Heart right ventricle (tissue), 16 donors: ENCODE measurements at regions not wholly inside any gene's neighbourhood (a gene's known extent, or its start where the extent isn't known, plus 50 kb on each side); places are given as distances from the start of the nearest gene placed in this dataset.

Experiments used
- ATAC-seq, 8 donors: fragments of 200-7000 bp; cut with Tn5 transposase; one replicate each; pipeline ENCODE4 v1.9.1; 2020; ENCODE audit warnings: mild to moderate bottlenecking in 8 of 8, moderate library complexity in 8 of 8, moderate number of reproducible peaks in 1 of 8
- DNase-seq, 2 donors: peaks; one replicate each; pipeline ENCODE4 v3.0.0-alpha.2; 2020
- H3K27ac ChIP-seq, 10 donors: fragments of 200-600 bp; sonication (generic) in 2 of 10; one replicate each; pipeline versions ENCODE4 v1.5.0 to v1.8.0; 2020 to 2022; ENCODE audit warnings: mild to moderate bottlenecking in 3 of 10
- H3K27me3 ChIP-seq, 7 donors: fragments of 200-600 bp; one replicate each; pipeline ENCODE4 v1.8.0; 2021 to 2022; ENCODE audit warnings: mild to moderate bottlenecking in 2 of 7
- H3K36me3 ChIP-seq, 9 donors: fragments of 200-600 bp; sonication (generic) in 1 of 9; one replicate each; pipeline versions ENCODE4 v1.5.0 to v1.8.0; 2020 to 2022; ENCODE audit warnings: mild to moderate bottlenecking in 2 of 9
- H3K4me1 ChIP-seq, 9 donors: fragments of 200-600 bp; sonication (generic) in 1 of 9; one replicate each; pipeline versions ENCODE4 v1.5.0 to v1.8.0; 2020 to 2022; ENCODE audit warnings: mild to moderate bottlenecking in 4 of 9
- H3K4me3 ChIP-seq, 10 donors: fragments of 200-600 bp; sonication (generic) in 2 of 10; one replicate each; pipeline versions ENCODE4 v1.5.0 to v1.8.0; 2020 to 2022; ENCODE audit warnings: mild to moderate bottlenecking in 7 of 10, moderate library complexity in 2 of 10
- H3K9me3 ChIP-seq, 11 donors: fragments of 200-600 bp in 10 of 11; sonication (generic) in 2 of 11; one replicate each; pipeline versions ENCODE4 v1.5.0 to v1.8.0; 2013 to 2022; ENCODE audit warnings: mild to moderate bottlenecking in 2 of 11, control low read depth in 1 of 11, moderate library complexity in 1 of 11
- CTCF ChIP-seq, 9 donors: fragments of 200-600 bp; sonication (generic) in 2 of 9; IDR thresholded peaks; one replicate each; pipeline versions ENCODE4 v1.5.0 to v1.8.0; 2021 to 2022; ENCODE audit warnings: antibody characterized with exemption in 9 of 9, mild to moderate bottlenecking in 5 of 9, moderate library complexity in 1 of 9
- WGBS, 2 donors: extraction: QIAGEN DNeasy Blood & Tissue Kit; methylation state at CpG; one replicate each; pipeline ENCODE4 v1.1.7; 2013; ENCODE audit warnings: inconsistent platforms in 1 of 2; 5-methylcytosine and 5-hydroxymethylcytosine counted together
- intact Hi-C, 10 donors: fragments of 100-400 bp; cut with DNase I; formaldehyde crosslinking; loops; one replicate each; pipeline versions ENCODE4 v1.11.1 to v1.14.2; 2022
- donor health status: Arrhythmogenic right ventricular cardiomyopathy.
- donor health status: ischemic (EF 13 %, LVEDD 7.1; RV severe dilation, severe dysfunction).
- donor health status: healthy with polysubstance abuse.
- donor health status: DM: no; HTN: yes; CAD: no.
- donor health status: DM: no; HTN: no; CAD: no.
- donor health status: ischemic (EF 25% LVEDD 6.9; RV normal size, moderate dysfunction).
- donor health status: ischemic (EF 25% LVEDD 5.7; RV mildly dilated, moderate dysfunction).
- donor health status: healthy.
- donor health status: DM: yes; HTN: yes; CAD: no.
- donor health status: Ischemic cardiomyopathy.
- donor health status: ischemic (EF 35%, LVEDD 5.7; RV mildly dilated, moderate dysfunction).
- donor health status: nonischemic (EF 11% LVEDD 7.7; RV severe dilation, severe dysfunction).
- donor health status: DM: yes; HTN: yes; CAD: no.
- donor health status: PGD.
- donor health status: ischemic (EF 29% LVEDD 5.4; RV normal size, mild dysfunction).
- donor health status: nonischemic (EF 23%, LVEDD 6.1; RV moderate dilation, normal function).

GRCh38 chr1:87976316-87976715 lies 647.6 kb downstream of the LMO4 start:
- intact Hi-C loops: no loop called here
- ATAC-seq: no peak
- no peak overlapping the region for H3K4me3 ChIP-seq

DNA sequence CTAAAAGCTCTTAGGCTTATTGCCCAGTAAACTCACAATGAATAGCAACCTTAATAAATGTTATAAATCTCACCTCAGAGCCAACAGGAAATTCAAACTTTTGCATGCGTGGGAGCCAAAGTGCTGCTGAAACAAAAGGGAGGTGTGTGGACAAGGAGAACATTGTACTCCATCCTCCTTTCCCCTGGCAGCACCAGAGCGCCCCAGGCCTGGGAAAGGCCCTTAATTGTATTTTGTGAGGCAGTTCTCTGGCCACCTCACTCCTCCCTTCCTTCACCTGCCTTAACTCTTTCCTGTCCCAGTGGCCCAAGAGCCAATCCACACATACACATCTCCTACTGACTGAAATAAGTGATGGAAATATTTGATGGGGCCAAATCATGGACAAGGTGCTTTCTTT lies 648.5 kb downstream of the LMO4 start:
- Histone ChIP-seq H3K4me3 (no peak overlapping the region), H3K27ac (no peak overlapping the region), H3K27me3 (no peaks in the 10 kb centered on the region), H3K4me1 (peaks cover 0 to 6% (median 0%) of the 10 kb centered on the region in 9 donors), H3K9me3 (no peaks in the 10 kb centered on the region), H3K36me3 (no peaks in the 10 kb centered on the region)
- intact Hi-C loops: no loop called here
- TF ChIP-seq CTCF (IDR thresholded peaks at IDR 0.05): no peak
- 72 to 80% methylated on average over 2 of the region's 2 CpGs for WGBS, 2 donors
- ATAC-seq: no peak
- DNase-seq: no peak

More at GRCh38 chr1:87976316-87976715, 647.6 kb downstream of the LMO4 start:
- Histone ChIP-seq H3K27me3 (no peaks in the 10 kb centered on the region), H3K9me3 (no peaks in the 10 kb centered on the region), H3K4me1 (peaks cover 0 to 7% (median 0%) of the 10 kb centered on the region in 9 donors), H3K36me3 (no peaks in the 10 kb centered on the region), H3K27ac (no peak overlapping the region)
- DNase-seq: no peak
- TF ChIP-seq CTCF (IDR thresholded peaks at IDR 0.05): no peak

DNA sequence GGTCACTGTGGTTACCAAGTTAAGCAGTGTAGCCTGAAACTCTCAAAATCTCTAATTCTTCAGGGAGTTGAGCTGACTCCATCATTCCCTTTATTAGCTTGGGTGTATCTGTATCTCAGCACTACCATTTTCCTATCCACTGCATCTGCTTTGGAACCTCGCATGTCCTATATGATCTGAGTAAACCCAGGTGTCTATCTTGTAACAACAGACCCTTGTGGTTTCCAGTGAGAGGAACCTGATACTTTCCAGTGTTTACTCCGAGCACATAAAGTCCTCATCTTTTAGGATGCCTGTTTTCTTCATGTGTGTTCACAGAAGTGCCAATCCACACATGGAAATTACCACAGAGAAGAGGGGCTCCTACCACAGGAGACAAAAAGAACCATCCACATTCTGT lies 650.4 kb downstream of the LMO4 start:
- ATAC-seq: no peak
- H3K9me3 ChIP-seq: no peaks in the 10 kb centered on the region
- H3K4me1 ChIP-seq: no peaks in the 10 kb centered on the region
- no peak overlapping the region for H3K27ac ChIP-seq
- no peak for DNase-seq
- H3K27me3 ChIP-seq: peaks cover 0 to 4% (median 0%) of the 10 kb centered on the region in 7 donors
- no peak overlapping the region for H3K4me3 ChIP-seq
- intact Hi-C loops: no loop called here
- WGBS, 2 donors: 71 to 81% methylated on average over 2 of the region's 2 CpGs
- TF ChIP-seq CTCF (IDR thresholded peaks at IDR 0.05): no peak
- H3K36me3 ChIP-seq: no peaks in the 10 kb centered on the region

- no peak for TF ChIP-seq CTCF (IDR thresholded peaks at IDR 0.05)
- no peak for ATAC-seq
- 84 to 89% methylated on average over 3 of the region's 3 CpGs for WGBS, 2 donors
Measured at GRCh38 chr1:87980494-87980893, 651.8 kb downstream of the LMO4 start.

More at GRCh38 chr1:87980494-87980893, 651.8 kb downstream of the LMO4 start:
- Histone ChIP-seq H3K4me1 (no peaks in the 10 kb centered on the region), H3K27me3 (peaks cover 0 to 5% (median 0%) of the 10 kb centered on the region in 7 donors), H3K4me3 (no peak overlapping the region), H3K9me3 (no peaks in the 10 kb centered on the region), H3K27ac (no peak overlapping the region), H3K36me3 (no peaks in the 10 kb centered on the region)
- intact Hi-C loops: no loop called here
- no peak for DNase-seq
